ENCODE measurements at regions not wholly inside any gene's neighbourhood (a gene's known extent, or its start where the extent isn't known, plus 50 kb on each side); places are given as distances from the start of the nearest gene placed in this dataset.

DNA sequence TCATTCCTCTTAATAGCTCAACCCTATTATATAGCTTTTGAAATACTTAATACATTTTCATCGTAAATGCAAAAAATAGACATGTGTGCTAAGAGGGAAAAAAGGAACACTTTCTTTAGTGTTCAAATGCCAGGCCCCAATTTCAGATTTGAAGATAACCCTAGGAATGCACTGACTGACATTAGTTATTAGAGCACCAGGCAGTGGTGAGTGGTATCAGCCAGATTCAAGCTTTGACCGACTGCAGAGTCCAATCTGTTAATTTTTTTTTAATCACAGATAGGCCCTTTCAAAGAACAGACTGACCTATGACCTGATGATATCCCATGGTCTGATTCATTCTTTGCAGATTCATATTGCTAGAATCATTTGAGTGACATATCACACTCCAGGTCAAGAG lies 874.2 kb upstream of the CHORDC1 start:
- H3F3A ChIP-seq (ENCODE audit: insufficient read depth, low read length), result no peaks in the 10 kb centered on the region
- H2AFZ ChIP-seq (ENCODE audit: low read length), result no peak overlapping the region
- DNase-seq, result no peak
- H3K4me1 ChIP-seq (ENCODE audit: low read length), result no peaks in the 10 kb centered on the region
- H3K4me2 ChIP-seq (ENCODE audit: low read depth, low read length), result no peak overlapping the region
- H3K4me3 ChIP-seq (ENCODE audit: low read length), result no peak overlapping the region
- H4K20me1 ChIP-seq (ENCODE audit: insufficient read depth, low read length), result no peaks in the 10 kb centered on the region
- TF ChIP-seq, protein P1, sequence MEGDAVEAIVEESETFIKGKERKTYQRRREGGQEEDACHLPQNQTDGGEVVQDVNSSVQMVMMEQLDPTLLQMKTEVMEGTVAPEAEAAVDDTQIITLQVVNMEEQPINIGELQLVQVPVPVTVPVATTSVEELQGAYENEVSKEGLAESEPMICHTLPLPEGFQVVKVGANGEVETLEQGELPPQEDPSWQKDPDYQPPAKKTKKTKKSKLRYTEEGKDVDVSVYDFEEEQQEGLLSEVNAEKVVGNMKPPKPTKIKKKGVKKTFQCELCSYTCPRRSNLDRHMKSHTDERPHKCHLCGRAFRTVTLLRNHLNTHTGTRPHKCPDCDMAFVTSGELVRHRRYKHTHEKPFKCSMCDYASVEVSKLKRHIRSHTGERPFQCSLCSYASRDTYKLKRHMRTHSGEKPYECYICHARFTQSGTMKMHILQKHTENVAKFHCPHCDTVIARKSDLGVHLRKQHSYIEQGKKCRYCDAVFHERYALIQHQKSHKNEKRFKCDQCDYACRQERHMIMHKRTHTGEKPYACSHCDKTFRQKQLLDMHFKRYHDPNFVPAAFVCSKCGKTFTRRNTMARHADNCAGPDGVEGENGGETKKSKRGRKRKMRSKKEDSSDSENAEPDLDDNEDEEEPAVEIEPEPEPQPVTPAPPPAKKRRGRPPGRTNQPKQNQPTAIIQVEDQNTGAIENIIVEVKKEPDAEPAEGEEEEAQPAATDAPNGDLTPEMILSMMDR (IDR thresholded peaks at IDR 0.05; ENCODE audit: low read length), result no peak
- TF ChIP-seq EZH2phosphoT487 (IDR thresholded peaks at IDR 0.05; ENCODE audit: low read length) (no peak), EZH2 (optimal IDR thresholded peaks at IDR 0.05; ENCODE audit: low read depth, low read length) (no peak)
- no peaks in the 10 kb centered on the region for H3K9me3 ChIP-seq (replicated peaks; ENCODE audit: insufficient read depth, low read length)
- H3K27ac ChIP-seq (ENCODE audit: low read length), result no peak overlapping the region
- no peak overlapping the region for H3K9ac ChIP-seq (ENCODE audit: low read length)
- H3K27me3 ChIP-seq (replicated peaks; ENCODE audit: insufficient read depth, low read length), result no peaks in the 10 kb centered on the region
- no peaks in the 10 kb centered on the region for H3K36me3 ChIP-seq (replicated peaks; ENCODE audit: insufficient read depth, low read length)
- no peaks in the 10 kb centered on the region for H3K79me2 ChIP-seq (ENCODE audit: low read length)
- H3K9me2 ChIP-seq (replicated peaks; ENCODE audit: insufficient read depth, low read length), result no peaks in the 10 kb centered on the region

DNA sequence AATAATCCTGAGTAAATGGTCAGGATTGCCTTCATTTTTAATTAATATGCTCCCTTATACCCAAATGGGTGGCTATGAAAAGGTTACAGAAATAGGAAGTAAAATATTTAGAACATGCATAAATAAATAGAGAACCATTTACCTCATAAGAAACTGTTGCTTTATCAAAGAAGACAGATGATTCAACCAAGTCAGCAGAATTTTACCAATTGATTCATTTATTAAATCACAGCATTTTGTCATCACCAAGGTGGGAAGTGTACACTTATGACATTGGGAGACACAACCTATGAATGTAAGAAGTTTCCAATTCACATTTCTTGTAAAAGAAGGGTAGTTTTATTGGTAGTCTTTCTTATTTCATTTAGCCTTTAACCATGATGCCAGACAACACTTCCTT lies 870.3 kb upstream of the CHORDC1 start:
- no peaks in the 10 kb centered on the region for H3K27me3 ChIP-seq (replicated peaks; ENCODE audit: insufficient read depth, low read length)
- H3K79me2 ChIP-seq (ENCODE audit: low read length), result no peaks in the 10 kb centered on the region
- H3K4me3 ChIP-seq (ENCODE audit: low read length), result no peak overlapping the region
- no peak for DNase-seq
- H3K36me3 ChIP-seq (replicated peaks; ENCODE audit: insufficient read depth, low read length), result no peaks in the 10 kb centered on the region
- TF ChIP-seq EZH2phosphoT487 (IDR thresholded peaks at IDR 0.05; ENCODE audit: low read length) (no peak), EZH2 (optimal IDR thresholded peaks at IDR 0.05; ENCODE audit: low read depth, low read length) (no peak)
- TF ChIP-seq, protein P1 (IDR thresholded peaks at IDR 0.05; ENCODE audit: low read length), result no peak
- no peaks in the 10 kb centered on the region for H3K4me1 ChIP-seq (ENCODE audit: low read length)
- H3K4me2 ChIP-seq (ENCODE audit: low read depth, low read length), result no peak overlapping the region
- no peaks in the 10 kb centered on the region for H4K20me1 ChIP-seq (ENCODE audit: insufficient read depth, low read length)
- H3F3A ChIP-seq (ENCODE audit: insufficient read depth, low read length), result no peaks in the 10 kb centered on the region
- H3K9me2 ChIP-seq (replicated peaks; ENCODE audit: insufficient read depth, low read length), result no peaks in the 10 kb centered on the region
- H3K9ac ChIP-seq (ENCODE audit: low read length), result no peak overlapping the region
- no peak overlapping the region for H3K27ac ChIP-seq (ENCODE audit: low read length)
- no peaks in the 10 kb centered on the region for H3K9me3 ChIP-seq (replicated peaks; ENCODE audit: insufficient read depth, low read length)
- no peak overlapping the region for H2AFZ ChIP-seq (ENCODE audit: low read length)

- Histone ChIP-seq H4K20me1 (ENCODE audit: insufficient read depth, low read length) (no peaks in the 10 kb centered on the region), H3K4me2 (ENCODE audit: low read depth, low read length) (no peak overlapping the region), H3K9ac (ENCODE audit: low read length) (no peak overlapping the region), H3K79me2 (ENCODE audit: low read length) (no peaks in the 10 kb centered on the region), H3K9me3 (replicated peaks; ENCODE audit: insufficient read depth, low read length) (no peaks in the 10 kb centered on the region), H2AFZ (ENCODE audit: low read length) (no peak overlapping the region), H3K27ac (ENCODE audit: low read length) (no peak overlapping the region), H3K4me3 (ENCODE audit: low read length) (no peak overlapping the region), H3K27me3 (replicated peaks; ENCODE audit: insufficient read depth, low read length) (no peaks in the 10 kb centered on the region), H3F3A (ENCODE audit: insufficient read depth, low read length) (no peaks in the 10 kb centered on the region), H3K36me3 (replicated peaks; ENCODE audit: insufficient read depth, low read length) (no peaks in the 10 kb centered on the region), H3K9me2 (replicated peaks; ENCODE audit: insufficient read depth, low read length) (no peaks in the 10 kb centered on the region), H3K4me1 (ENCODE audit: low read length) (no peaks in the 10 kb centered on the region)
- DNase-seq, result no peak
- TF ChIP-seq EZH2 (optimal IDR thresholded peaks at IDR 0.05; ENCODE audit: low read depth, low read length) (no peak), EZH2phosphoT487 (IDR thresholded peaks at IDR 0.05; ENCODE audit: low read length) (no peak)
- TF ChIP-seq, protein P1 (IDR thresholded peaks at IDR 0.05; ENCODE audit: low read length), result no peak
These were observed 868.7 kb upstream of the CHORDC1 start for GRCh38 chr11:91091563-91091962.
